HepG2 (cell line): ENCODE measurements at regions not wholly inside any gene's neighbourhood (a gene's known extent, or its start where the extent isn't known, plus 50 kb on each side); places are given as distances from the start of the nearest gene placed in this dataset.

Experiments used
- ATAC-seq: fragments of 200-7000 bp; cut with Tn5 transposase; 3 replicates; pipeline ENCODE4 v1.9.1; 2020; ENCODE audit warnings: mild to moderate bottlenecking, moderate library complexity
- BruUV-seq: library from RNA; stranded (reverse); fragments of 400-500 nt; replicated peaks from 2 replicates; lab custom pipeline; 2021; lab: Mats Ljungman, UMichigan
- CTCF ChIA-PET: fragments of 300-600 bp; formaldehyde crosslinking; extraction: SDS; loops from one replicate; lab custom pipeline; 2021; ENCODE audit warnings: low total read pairs, inconsistent platforms, low intra/inter-chr PET ratio; lab: Yijun Ruan, JAX
- POLR2A ChIA-PET: fragments of 350-600 bp; sonication (Branson Sonifier 250); formaldehyde crosslinking; loops from one replicate; lab custom pipeline; 2020; ENCODE audit warnings: antibody characterized with exemption, inconsistent platforms; lab: Yijun Ruan, JAX
- DNase-seq: peaks from one replicate; pipeline ENCODE4 v3.0.0-alpha.2; 2015; ENCODE audit warnings: low spot score
- FAIRE-seq: peaks from 3 replicates; lab custom pipeline; 2011; peaks lifted over from hg19 to GRCh38; lab: Jason Lieb, UNC
- H2AFZ ChIP-seq: one replicate; pipeline ENCODE4 v1.6.1; 2011; ENCODE audit warnings: low read length, inconsistent platforms
- H3K27ac ChIP-seq: fragments of 300-600 bp; 3 replicates; pipeline ENCODE4 v1.8.0; 2011; ENCODE audit warnings: mixed run types, mild to moderate bottlenecking, mixed read lengths, low read length, inconsistent platforms; ENCODE audit not compliant: insufficient read depth; ENCODE audit errors: extremely low read length
- H3K27me3 ChIP-seq, 2 experiments: fragments of 200-600 bp in 1 of 2; 2 replicates in 1 of 2; 3 replicates in 1 of 2; pipeline versions ENCODE4 v1.6.0 to v1.8.0; 2011; ENCODE audit warnings: low read length in 2 of 2, mild to moderate bottlenecking in 2 of 2, moderate library complexity in 2 of 2, inconsistent platforms in 1 of 2; ENCODE audit not compliant: insufficient read depth in 2 of 2, control insufficient read depth in 1 of 2
- H3K36me3 ChIP-seq, 2 experiments: fragments of 200-600 bp in 1 of 2; replicated peaks in 1 of 2; 2 replicates in 1 of 2; 3 replicates in 1 of 2; pipeline versions ENCODE4 v1.5.1 to v1.8.0; 2011; ENCODE audit warnings: low read length in 2 of 2, inconsistent platforms in 1 of 2; ENCODE audit not compliant: insufficient read depth in 2 of 2, control insufficient read depth in 1 of 2
- H3K4me1 ChIP-seq: 2 replicates; pipeline ENCODE4 v1.5.1; 2012; ENCODE audit warnings: low read length, inconsistent platforms; ENCODE audit not compliant: insufficient read depth
- H3K4me2 ChIP-seq: 2 replicates; pipeline ENCODE4 v1.6.0; 2011; ENCODE audit warnings: low read depth, low read length, inconsistent platforms
- H3K4me3 ChIP-seq, 3 experiments: fragments of 200-600 bp in 1 of 3; sonication (generic), shearing (Covaris generic) in 1 of 3; replicated peaks in 1 of 3; 2 replicates each; pipeline ENCODE4 v1.5.1; 2011 to 2016; ENCODE audit warnings: low read length in 3 of 3, inconsistent platforms in 2 of 3, low read depth in 2 of 3, mild to moderate bottlenecking in 2 of 3, control low read depth in 1 of 3, mixed read lengths in 1 of 3; ENCODE audit not compliant: insufficient read depth in 1 of 3
- H3K79me2 ChIP-seq: one replicate; pipeline ENCODE4 v1.6.1; 2011; ENCODE audit warnings: low read length, inconsistent platforms; ENCODE audit not compliant: insufficient read depth
- H3K9ac ChIP-seq: 2 replicates; pipeline ENCODE4 v1.6.0; 2011; ENCODE audit warnings: mild to moderate bottlenecking, low read depth, low read length, inconsistent platforms; ENCODE audit not compliant: insufficient read depth
- H3K9me3 ChIP-seq: 2 replicates; pipeline ENCODE4 v1.5.1; 2012; ENCODE audit warnings: mild to moderate bottlenecking, low read length
- H4K20me1 ChIP-seq: 2 replicates; pipeline ENCODE4 v1.6.0; 2011; ENCODE audit warnings: inconsistent platforms, mild to moderate bottlenecking, low read length, moderate library complexity; ENCODE audit not compliant: insufficient read depth
- BORCS8-MEF2B ChIP-seq: sonication (generic); formaldehyde crosslinking; IDR thresholded peaks from 2 replicates; pipeline ENCODE4 v1.8.0; 2022; ENCODE audit warnings: mild to moderate bottlenecking, missing genetic modification reagents
- GRHL1 ChIP-seq: sonication (generic); formaldehyde crosslinking; conservative IDR thresholded peaks from 2 replicates; pipeline ENCODE4 v1.8.0; 2022; ENCODE audit warnings: missing genetic modification reagents
- HBP1 ChIP-seq: IDR thresholded peaks from 2 replicates; pipeline ENCODE4 v1.6.1; 2016; ENCODE audit warnings: low read depth, control low read depth
- NFIC ChIP-seq: IDR thresholded peaks from 2 replicates; pipeline ENCODE4 v1.6.1; 2012; ENCODE audit warnings: mild to moderate bottlenecking, low read length, inconsistent platforms
- STAT5B ChIP-seq: sonication (generic); formaldehyde crosslinking; IDR thresholded peaks from 2 replicates; pipeline ENCODE4 v1.4.0; 2020; ENCODE audit warnings: missing genetic modification reagents
- ZFP36L2 ChIP-seq: sonication (generic); formaldehyde crosslinking; IDR thresholded peaks from 2 replicates; pipeline ENCODE4 v1.4.0; 2020; ENCODE audit warnings: missing genetic modification reagents
- ZNF207 ChIP-seq: fragments of 450-650 bp; IDR thresholded peaks from 2 replicates; pipeline ENCODE4 v1.6.1; 2016; ENCODE audit warnings: antibody characterized with exemption, borderline replicate concordance
- ZNF337 ChIP-seq: sonication (generic); formaldehyde crosslinking; IDR thresholded peaks from 2 replicates; pipeline ENCODE4 v1.5.1; 2020; ENCODE audit warnings: missing genetic modification reagents, low read depth, mild to moderate bottlenecking, borderline replicate concordance
- ZNF354B ChIP-seq: sonication (generic); formaldehyde crosslinking; IDR thresholded peaks from 2 replicates; pipeline ENCODE4 v1.8.0; 2022; ENCODE audit warnings: mild to moderate bottlenecking, missing genetic modification reagents
- ZNF609 ChIP-seq: sonication (generic); formaldehyde crosslinking; IDR thresholded peaks from 2 replicates; pipeline ENCODE4 v1.4.0; 2020; ENCODE audit warnings: mild to moderate bottlenecking, missing genetic modification reagents, borderline replicate concordance
- ZNF773 ChIP-seq: sonication (generic); formaldehyde crosslinking; IDR thresholded peaks from 2 replicates; pipeline ENCODE4 v1.4.0; 2020; ENCODE audit warnings: missing genetic modification reagents, borderline replicate concordance
- ZNF784 ChIP-seq: sonication (generic); formaldehyde crosslinking; IDR thresholded peaks from 2 replicates; pipeline ENCODE4 v1.5.1; 2020; ENCODE audit warnings: missing genetic modification reagents, mild to moderate bottlenecking, borderline replicate concordance
- ZNF891 ChIP-seq: sonication (generic); formaldehyde crosslinking; IDR thresholded peaks from 2 replicates; pipeline ENCODE4 v1.5.0; 2020; ENCODE audit warnings: mild to moderate bottlenecking, missing genetic modification reagents
- WGBS: methylation state at CpG from one replicate; pipeline ENCODE4 v1.1.6; 2017; ENCODE audit warnings: low lambda C conversion rate; 5-methylcytosine and 5-hydroxymethylcytosine counted together
- in situ Hi-C: cut with HindIII; loops from 2 replicates; pipeline ENCODE4 v1.10.0; 2017; ENCODE audit warnings: low pct_unique_long_range_greater_than_20kb; ENCODE audit not compliant: extremely low pct_ligation_motif_present
- intact Hi-C: fragments of 100-400 bp; cut with micrococcal nuclease; formaldehyde crosslinking; loops from one replicate; pipeline ENCODE4 v1.10.0; 2022; ENCODE audit not compliant: unreplicated experiment

GRCh38 chr2:40642237-40642636 lies 190.3 kb upstream of the SLC8A1 start (continued):
- TF ChIP-seq ZNF609 (CRISPR knock-in tag) (no peak), HBP1 (CRISPR knock-in tag) (no peak), ZNF207 (no peak), ZFP36L2 (CRISPR knock-in tag) (no peak)

GRCh38 chr2:40642726-40643125 lies 190.8 kb upstream of the SLC8A1 start:
- Histone ChIP-seq H3K27ac (no peak overlapping the region), H3K9ac (no peak overlapping the region), H3K4me1 (no peaks in the 10 kb centered on the region), H3K4me2 (no peak overlapping the region), H3K27me3 (no peaks in the 10 kb centered on the region), H3K9me3 (no peaks in the 10 kb centered on the region), H4K20me1 (no peaks in the 10 kb centered on the region), H2AFZ (no peak overlapping the region), H3K36me3 (no peaks in the 10 kb centered on the region), H3K79me2 (no peaks in the 10 kb centered on the region), H3K4me3 (no peak overlapping the region)
- POLR2A ChIA-PET, result no interaction called here
- no peak for FAIRE-seq
- 2% methylated on average over 2 of the region's 2 CpGs for WGBS
- no TSS peak for BruUV-seq
- no peak for TF ChIP-seq ZNF354B (CRISPR knock-in tag)
- no peak for TF ChIP-seq GRHL1 (CRISPR knock-in tag)
- no peak for TF ChIP-seq ZNF773
- TF ChIP-seq ZNF891 (CRISPR knock-in tag), result no peak
- TF ChIP-seq NFIC, result no peak
- no peak for TF ChIP-seq ZNF784 (CRISPR knock-in tag)
- TF ChIP-seq ZNF337 (CRISPR knock-in tag), result no peak
- TF ChIP-seq BORCS8-MEF2B (CRISPR knock-in tag), result no peak
- TF ChIP-seq STAT5B, result no peak
- DNase-seq, result no peak
- no peak for ATAC-seq
- in situ Hi-C loops, result no loop called here
- CTCF ChIA-PET, result no interaction called here
- intact Hi-C loops, result no loop called here
